ENCODE measurements at regions not wholly inside any gene's neighbourhood (a gene's known extent, or its start where the extent isn't known, plus 50 kb on each side); places are given as distances from the start of the nearest gene placed in this dataset.
"Not testable (repeated sequence)": the region's sequence is repeated elsewhere in the genome, so short reads cannot be mapped to it uniquely, and the experiment has no call there.

DNA sequence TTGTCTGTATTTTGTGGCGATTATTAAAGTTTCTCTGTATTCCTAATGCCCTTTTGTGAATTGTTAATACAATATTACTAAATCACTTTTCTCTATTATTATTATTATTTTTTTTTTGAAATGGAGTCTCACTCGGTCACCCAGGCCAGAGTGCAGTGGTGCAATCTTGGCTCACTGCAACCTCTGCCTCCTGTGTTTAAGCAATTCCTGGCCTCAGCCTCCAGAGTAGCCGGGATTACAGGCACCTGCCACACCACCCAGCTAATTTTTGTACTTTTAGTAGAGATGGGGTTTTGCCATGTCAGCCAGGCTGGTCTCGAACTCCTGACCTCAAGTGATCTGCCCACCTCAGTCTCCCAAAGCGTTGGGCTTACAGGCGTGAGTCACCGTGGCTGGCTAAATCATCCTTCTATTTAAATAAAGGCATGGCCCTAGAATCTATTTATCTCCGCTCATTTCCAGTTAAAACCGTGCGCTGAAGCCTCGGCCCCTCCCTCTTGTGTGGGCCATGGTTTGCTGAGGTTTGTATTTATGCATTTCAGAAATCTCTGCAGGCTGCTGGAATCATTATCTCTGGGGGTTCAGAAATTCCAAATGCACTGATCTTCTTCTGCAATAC lies 1136.4 kb upstream of the TMEM132C start:
- no peak for FAIRE-seq

- FAIRE-seq: no peak
These were observed 1133.2 kb upstream of the TMEM132C start for GRCh38 chr12:127133675-127134335.

GRCh38 chr12:127140864-127141484 lies 1126.0 kb upstream of the TMEM132C start:
- not testable (repeated sequence) for FAIRE-seq

DNA sequence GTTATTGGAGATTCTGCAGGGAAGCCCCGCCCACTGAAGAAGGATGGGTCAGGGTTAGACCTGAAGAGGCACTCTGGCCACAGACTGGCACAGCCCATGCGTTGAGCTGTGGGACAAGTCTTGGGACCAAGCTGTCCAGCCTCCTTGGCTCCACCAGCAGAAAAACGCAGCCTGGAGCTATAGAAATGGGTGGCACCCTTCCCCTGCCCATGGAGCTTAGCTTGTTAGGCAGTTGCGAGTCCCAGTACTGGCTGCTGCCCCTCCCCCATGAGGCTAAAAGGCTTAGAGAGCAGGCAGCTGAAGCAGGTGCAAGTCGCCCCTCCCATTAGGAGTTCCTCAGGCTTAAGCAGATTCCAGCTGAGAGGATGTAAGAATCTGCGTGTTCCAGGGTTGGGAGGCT lies 1124.0 kb upstream of the TMEM132C start:
- no peak for FAIRE-seq

DNA sequence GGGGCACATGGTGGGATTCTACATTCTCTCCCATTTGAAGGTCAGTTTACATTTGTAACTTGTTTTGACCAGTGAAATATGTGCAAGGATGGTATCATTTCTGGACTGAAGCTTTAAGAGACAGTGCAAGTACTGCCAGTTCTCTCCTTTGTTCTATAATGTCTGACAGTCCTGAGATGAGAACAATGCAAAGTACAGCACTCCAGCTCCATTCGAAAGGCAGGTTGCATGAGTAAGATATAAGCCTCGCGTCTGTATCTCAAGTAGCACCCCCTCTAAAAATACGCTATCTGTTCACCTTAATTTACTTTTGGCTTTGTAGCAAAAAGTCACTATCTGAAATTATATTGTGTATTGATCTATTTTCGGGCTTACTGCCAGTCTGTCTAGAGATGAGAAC lies 1122.2 kb upstream of the TMEM132C start:
- FAIRE-seq: no peak

- no peak for FAIRE-seq
These were observed 1121.6 kb upstream of the TMEM132C start for GRCh38 chr12:127145241-127145928.

GRCh38 chr12:127145929-127146789 lies 1120.8 kb upstream of the TMEM132C start:
- FAIRE-seq: no peak

- no peak for FAIRE-seq
These were observed 1119.8 kb upstream of the TMEM132C start for GRCh38 chr12:127146991-127147718.

DNA sequence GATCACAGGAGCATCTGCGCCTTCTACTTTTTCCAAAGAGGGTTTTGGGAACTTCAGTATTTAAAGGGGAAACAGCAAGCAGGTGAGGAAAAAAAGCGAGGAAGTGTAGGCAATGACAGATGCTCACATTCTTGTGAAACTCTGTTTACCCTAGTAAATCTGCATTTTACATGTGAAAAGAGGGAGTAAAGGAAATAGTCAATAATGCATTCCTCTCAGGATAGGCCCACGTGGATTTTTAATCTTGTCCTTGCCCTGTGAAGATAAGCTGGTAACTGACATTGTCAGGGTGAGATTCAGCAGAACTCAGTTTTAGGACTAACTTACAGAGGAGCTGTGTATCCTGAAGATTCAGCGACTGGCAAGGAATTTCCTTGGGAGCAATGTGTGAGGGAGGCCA lies 1119.2 kb upstream of the TMEM132C start:
- FAIRE-seq: no peak

- no peak for FAIRE-seq
These were observed 1118.7 kb upstream of the TMEM132C start for GRCh38 chr12:127148318-127148717.

DNA sequence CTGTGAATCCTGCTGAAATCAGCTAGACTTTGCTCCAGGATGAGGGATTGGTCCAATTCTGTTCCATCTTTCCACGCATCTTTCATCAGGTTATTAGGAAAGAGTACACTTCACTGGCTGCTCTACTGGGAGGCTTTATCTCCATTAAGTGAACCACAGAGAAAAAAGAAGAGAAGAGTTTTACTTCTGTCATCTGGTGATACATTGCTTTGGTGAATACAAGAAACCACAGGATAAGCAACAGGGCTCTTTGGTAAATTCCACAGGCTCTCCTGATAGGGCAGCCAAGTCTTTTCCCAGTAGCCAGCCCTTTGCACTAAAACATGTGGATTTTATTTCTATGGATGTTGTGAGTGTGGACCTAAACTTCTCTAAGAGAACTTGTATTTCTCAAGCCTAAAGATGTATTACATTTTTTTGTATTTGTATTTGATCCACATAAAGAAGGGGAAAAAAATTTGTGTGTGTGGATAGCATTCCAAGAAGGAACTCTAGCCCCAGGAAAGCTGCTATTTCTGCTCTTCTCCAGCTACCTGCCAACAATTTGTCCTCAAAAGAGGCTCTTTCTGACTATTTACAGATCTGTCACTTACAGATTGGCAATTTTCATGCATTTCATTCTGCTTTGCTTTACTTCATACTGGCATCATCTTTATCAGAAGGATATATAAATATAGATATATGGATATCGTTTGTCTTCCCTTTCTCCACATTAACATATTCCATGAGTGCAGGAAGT lies 1117.6 kb upstream of the TMEM132C start:
- no peak for FAIRE-seq

DNA sequence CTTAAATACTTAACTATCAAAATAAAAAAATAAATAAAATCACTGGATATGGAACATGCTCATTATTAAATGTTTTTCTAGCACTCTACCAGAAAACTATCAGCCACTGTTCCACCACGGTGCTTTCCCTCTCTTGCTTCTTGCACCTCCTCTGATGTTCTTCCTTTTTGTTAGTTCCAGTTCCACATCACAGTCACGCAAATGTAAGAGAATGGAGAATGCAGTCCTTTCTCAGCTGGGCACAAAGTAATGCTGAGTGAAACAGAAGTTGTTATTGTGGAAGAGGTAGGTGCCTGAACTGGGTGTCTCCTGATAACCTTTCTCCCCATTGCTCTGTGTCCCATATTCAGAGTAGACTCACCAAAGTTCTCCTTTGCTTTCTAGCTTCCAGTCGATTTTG lies 1116.9 kb upstream of the TMEM132C start:
- no peak for FAIRE-seq

GRCh38 chr12:127150479-127150878 lies 1116.5 kb upstream of the TMEM132C start:
- FAIRE-seq: no peak

DNA sequence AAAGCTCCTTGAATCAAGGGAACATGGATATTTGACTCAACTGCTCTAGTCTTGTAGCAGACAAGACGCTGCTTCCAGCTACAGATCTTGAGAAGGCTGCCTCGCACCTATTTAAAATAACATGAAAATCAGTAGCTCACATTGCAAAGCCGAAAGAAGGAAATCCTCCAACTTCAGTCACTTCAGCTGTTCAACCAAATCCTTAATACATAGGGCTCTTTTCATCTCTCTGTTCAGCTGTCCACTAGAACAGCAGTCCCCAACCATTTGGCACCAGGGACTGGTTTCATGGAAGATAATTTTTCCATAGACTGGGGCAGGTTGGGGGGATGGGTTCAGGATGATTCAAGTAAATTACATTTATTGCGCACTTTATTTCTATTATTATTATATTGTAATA lies 1116.0 kb upstream of the TMEM132C start:
- no peak for FAIRE-seq

GRCh38 chr12:127153996-127154395 lies 1113.0 kb upstream of the TMEM132C start:
- FAIRE-seq: no peak

DNA sequence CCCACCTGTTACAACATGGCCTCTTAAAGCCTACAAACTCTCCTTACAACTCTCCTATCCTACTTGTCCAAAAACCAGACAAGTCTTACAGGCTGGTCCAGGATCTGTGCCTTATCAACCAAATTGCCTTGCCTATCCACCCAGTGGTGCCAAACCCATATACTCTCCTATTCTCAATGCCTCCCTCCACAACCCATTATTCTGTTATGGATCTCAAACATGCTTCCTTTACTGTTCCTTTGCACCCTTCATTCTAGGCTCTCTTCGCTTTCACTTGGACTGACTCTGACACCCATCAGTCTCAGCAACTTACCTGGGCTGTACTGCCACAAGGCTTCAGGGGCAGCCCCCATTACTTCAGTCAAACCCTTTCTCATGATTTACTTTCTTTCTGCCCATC lies 1112.1 kb upstream of the TMEM132C start:
- not testable (repeated sequence) for FAIRE-seq

DNA sequence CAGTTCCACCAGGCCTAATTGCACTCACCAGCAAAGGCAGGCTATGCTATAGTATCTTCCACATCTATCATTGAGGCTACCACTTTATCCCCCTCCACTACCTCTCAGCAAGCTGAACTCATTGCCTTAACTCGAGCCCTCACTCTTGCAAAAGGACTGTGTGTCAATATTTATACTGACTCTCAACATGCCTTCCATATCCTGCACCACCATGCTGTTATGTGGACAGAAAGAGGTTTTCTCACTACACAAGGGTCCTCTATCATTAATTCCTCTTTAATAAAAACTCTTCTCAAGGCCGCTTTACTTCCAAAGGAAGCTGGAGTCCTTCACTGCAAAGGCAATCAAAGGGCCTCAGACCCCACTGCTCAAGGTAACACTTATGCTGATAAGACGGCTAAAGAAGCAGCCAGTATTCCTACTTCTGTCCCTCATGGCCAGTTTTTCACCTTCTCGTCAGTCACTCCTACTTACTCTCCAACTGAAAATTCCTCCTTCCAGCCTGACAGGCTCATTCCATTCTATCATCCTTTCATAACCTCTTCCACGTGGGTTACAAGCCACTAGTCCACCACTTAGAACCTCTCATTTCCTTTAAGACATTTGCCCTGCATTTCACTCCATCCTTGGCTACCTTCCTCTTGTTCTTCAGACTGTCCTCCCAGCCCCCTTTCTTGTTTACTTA lies 1110.9 kb upstream of the TMEM132C start:
- FAIRE-seq: not testable (repeated sequence)

DNA sequence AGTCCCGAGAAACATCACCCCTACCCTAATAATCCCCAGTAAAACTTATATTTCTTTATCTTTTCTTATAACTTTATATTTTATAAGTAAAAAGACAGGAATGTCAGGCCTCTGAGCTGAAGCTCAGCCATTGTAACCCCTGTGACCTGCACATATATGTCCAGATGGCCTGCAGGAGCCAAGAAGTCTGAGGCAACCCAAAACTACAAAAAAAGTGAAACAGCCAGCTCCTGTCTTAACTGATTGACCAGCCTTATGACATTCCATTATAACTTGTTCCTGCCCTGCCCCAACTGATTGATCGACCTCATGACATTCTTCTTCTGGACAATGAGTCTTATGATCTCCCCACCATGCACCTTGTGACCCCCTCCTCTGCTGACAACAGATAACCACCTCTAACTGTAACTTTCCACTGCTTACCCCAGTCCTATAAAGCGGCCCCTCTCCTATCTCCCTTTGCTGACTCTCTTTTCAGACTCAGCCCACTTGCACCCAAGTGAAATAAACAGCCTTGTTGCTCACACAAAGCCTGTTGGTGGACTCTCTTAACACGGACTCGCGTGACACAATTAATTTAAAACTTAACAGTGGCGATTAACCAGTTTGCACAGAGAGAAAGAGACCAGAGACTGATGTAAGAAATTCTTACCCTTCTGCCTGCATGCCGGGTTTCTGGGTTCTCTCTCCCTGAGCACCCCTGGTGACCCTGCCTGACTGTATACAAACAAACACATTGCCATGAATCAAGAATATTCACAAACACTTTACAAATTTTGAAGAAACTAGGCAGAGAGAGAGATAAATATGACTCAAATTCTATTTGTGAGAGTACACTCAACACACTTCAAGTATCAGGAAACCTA lies 1109.2 kb upstream of the TMEM132C start:
- not testable (repeated sequence) for FAIRE-seq

GRCh38 chr12:127158385-127159061 lies 1108.4 kb upstream of the TMEM132C start:
- no peak for FAIRE-seq

Data from colon (tissue), 2 donors.